Epithelial cell of prostate (primary cell): ENCODE measurements at regions not wholly inside any gene's neighbourhood (a gene's known extent, or its start where the extent isn't known, plus 50 kb on each side); places are given as distances from the start of the nearest gene placed in this dataset.

Source experiments
- DNase-seq: peaks from one replicate; pipeline ENCODE4 v3.0.0-alpha.2; 2011; ENCODE audit warnings: low read depth, low spot score
- H3K27ac ChIP-seq: fragments of 450-650 bp; 2 replicates; pipeline ENCODE4 v1.5.1; 2017; ENCODE audit warnings: mild to moderate bottlenecking

GRCh38 chr2:4353668-4354067 lies 650.3 kb downstream of the DCDC2C start:
- DNase-seq = no peak
- no peak overlapping the region for H3K27ac ChIP-seq

GRCh38 chr2:4354164-4354563 lies 650.8 kb downstream of the DCDC2C start:
- no peak overlapping the region for H3K27ac ChIP-seq
- no peak for DNase-seq

- no peak overlapping the region for H3K27ac ChIP-seq
- no peak for DNase-seq
These were observed 651.3 kb downstream of the DCDC2C start for GRCh38 chr2:4354678-4355077.

GRCh38 chr2:4356109-4356508 lies 652.7 kb downstream of the DCDC2C start:
- no peak overlapping the region for H3K27ac ChIP-seq
- DNase-seq = no peak

- H3K27ac ChIP-seq = no peak overlapping the region
- no peak for DNase-seq
These were observed 653.2 kb downstream of the DCDC2C start for GRCh38 chr2:4356541-4356940.

GRCh38 chr2:4357121-4357520 lies 653.7 kb downstream of the DCDC2C start:
- DNase-seq = no peak
- no peak overlapping the region for H3K27ac ChIP-seq

- no peak overlapping the region for H3K27ac ChIP-seq
- no peak for DNase-seq
These were observed 655.5 kb downstream of the DCDC2C start for GRCh38 chr2:4358837-4359236.

- DNase-seq = no peak
- no peak overlapping the region for H3K27ac ChIP-seq
These were observed 665.5 kb downstream of the DCDC2C start for GRCh38 chr2:4368907-4369306.

GRCh38 chr2:4369826-4370419 lies 666.5 kb downstream of the DCDC2C start:
- no peak for DNase-seq
- no peak overlapping the region for H3K27ac ChIP-seq

GRCh38 chr2:4370422-4371090 lies 667.2 kb downstream of the DCDC2C start:
- DNase-seq = no peak
- no peak overlapping the region for H3K27ac ChIP-seq

- H3K27ac ChIP-seq = no peak overlapping the region
- DNase-seq = no peak
These were observed 677.7 kb downstream of the DCDC2C start for GRCh38 chr2:4381049-4381448.

- DNase-seq = no peak
These were observed 678.4 kb downstream of the DCDC2C start for GRCh38 chr2:4381773-4382172.

GRCh38 chr2:4391013-4391412 lies 687.6 kb downstream of the DCDC2C start:
- no peak for DNase-seq
- H3K27ac ChIP-seq = no peak overlapping the region

More at GRCh38 chr2:4381773-4382172, 678.4 kb downstream of the DCDC2C start:
- H3K27ac ChIP-seq = no peak overlapping the region

- no peak for DNase-seq
- no peak overlapping the region for H3K27ac ChIP-seq
These were observed 701.0 kb downstream of the DCDC2C start for GRCh38 chr2:4404363-4404762.

GRCh38 chr2:4408321-4408720 lies 704.9 kb downstream of the DCDC2C start:
- H3K27ac ChIP-seq = no peak overlapping the region
- DNase-seq = no peak

- no peak for DNase-seq
- H3K27ac ChIP-seq = no peak overlapping the region
These were observed 709.3 kb downstream of the DCDC2C start for GRCh38 chr2:4412637-4413187.

- no peak overlapping the region for H3K27ac ChIP-seq
- DNase-seq = no peak
These were observed 711.8 kb downstream of the DCDC2C start for GRCh38 chr2:4415171-4415570.

GRCh38 chr2:4415810-4416413 lies 712.5 kb downstream of the DCDC2C start:
- DNase-seq = no peak
- no peak overlapping the region for H3K27ac ChIP-seq

GRCh38 chr2:4416431-4416830 lies 713.1 kb downstream of the DCDC2C start:
- DNase-seq = no peak
- no peak overlapping the region for H3K27ac ChIP-seq

GRCh38 chr2:4417771-4418170 lies 714.4 kb downstream of the DCDC2C start:
- no peak for DNase-seq
- H3K27ac ChIP-seq = no peak overlapping the region

- no peak for DNase-seq
- H3K27ac ChIP-seq = no peak overlapping the region
These were observed 716.7 kb downstream of the DCDC2C start for GRCh38 chr2:4420032-4420431.
